Neuronal stem cell (in vitro differentiated cells): ENCODE measurements at regions not wholly inside any gene's neighbourhood (a gene's known extent, or its start where the extent isn't known, plus 50 kb on each side); places are given as distances from the start of the nearest gene placed in this dataset.
A peak's percentile ranks its signal among the peaks of the same experiment; 100 is the strongest.

Experiments used
- DNase-seq: peaks from one replicate; pipeline ENCODE4 v3.0.0-alpha.2; 2013; ENCODE audit warnings: low spot score
- H2AFZ ChIP-seq: one replicate; pipeline ENCODE4 v1.6.1; 2013; ENCODE audit warnings: mild to moderate bottlenecking, low read length, inconsistent platforms
- H2AK5ac ChIP-seq: 2 replicates; pipeline ENCODE4 v1.6.1; 2013; ENCODE audit warnings: low read depth, mild to moderate bottlenecking, inconsistent platforms, low read length, moderate library complexity, mixed read lengths
- H2BK120ac ChIP-seq: 2 replicates; pipeline ENCODE4 v1.6.1; 2013; ENCODE audit warnings: low read depth, mild to moderate bottlenecking, inconsistent platforms, low read length, moderate library complexity, mixed read lengths
- H2BK12ac ChIP-seq: one replicate; pipeline ENCODE4 v1.6.1; 2013; ENCODE audit warnings: low read length, inconsistent platforms
- H2BK15ac ChIP-seq: 2 replicates; pipeline ENCODE4 v1.6.1; 2013; ENCODE audit warnings: mild to moderate bottlenecking, low read length, inconsistent platforms, mixed read lengths
- H2BK5ac ChIP-seq: one replicate; pipeline ENCODE4 v1.6.1; 2013; ENCODE audit warnings: inconsistent platforms, mild to moderate bottlenecking, low read length, moderate library complexity
- H3K14ac ChIP-seq: one replicate; pipeline ENCODE4 v1.6.1; 2013; ENCODE audit warnings: low read length, inconsistent platforms
- H3K18ac ChIP-seq: 2 replicates; pipeline ENCODE4 v1.6.1; 2013; ENCODE audit warnings: low read length, inconsistent platforms
- H3K23ac ChIP-seq: 2 replicates; pipeline ENCODE4 v1.6.1; 2013; ENCODE audit warnings: low read depth, mild to moderate bottlenecking, mixed read lengths, low read length, inconsistent platforms; ENCODE audit not compliant: poor library complexity
- H3K27ac ChIP-seq: replicated peaks from 3 replicates; pipeline ENCODE4 v1.5.1; 2013; ENCODE audit warnings: low read length, inconsistent platforms
- H3K27me3 ChIP-seq, 3 experiments: 2 replicates each; pipeline ENCODE4 v1.6.1; 2013; ENCODE audit warnings: low read length in 3 of 3, mild to moderate bottlenecking in 2 of 3, inconsistent platforms in 1 of 3, low read depth in 1 of 3, mixed read lengths in 1 of 3, moderate library complexity in 1 of 3; ENCODE audit not compliant: control insufficient read depth in 3 of 3, insufficient read depth in 3 of 3
- H3K36me3 ChIP-seq, 2 donors: replicated peaks in 1 of 2; 2 replicates each; pipeline ENCODE4 v1.6.1; 2013; ENCODE audit warnings: low read length in 2 of 2; ENCODE audit not compliant: control insufficient read depth in 2 of 2, insufficient read depth in 2 of 2
- H3K4ac ChIP-seq: 2 replicates; pipeline ENCODE4 v1.6.1; 2013; ENCODE audit warnings: inconsistent platforms, mild to moderate bottlenecking, low read length, moderate library complexity
- H3K4me1 ChIP-seq, 2 donors: 1 replicate in 1 of 2; 2 replicates in 1 of 2; pipeline ENCODE4 v1.6.1; 2013; ENCODE audit warnings: low read length in 2 of 2, low read depth in 1 of 2; ENCODE audit not compliant: control insufficient read depth in 2 of 2, insufficient read depth in 1 of 2
- H3K4me2 ChIP-seq: one replicate; pipeline ENCODE4 v1.6.1; 2013; ENCODE audit warnings: mild to moderate bottlenecking, low read length, inconsistent platforms; ENCODE audit not compliant: insufficient read depth, poor library complexity, severe bottlenecking
- H3K4me3 ChIP-seq, 2 donors: 2 replicates each; pipeline ENCODE4 v1.5.1; 2013; ENCODE audit warnings: low read length in 2 of 2, mild to moderate bottlenecking in 2 of 2, inconsistent platforms in 1 of 2, moderate library complexity in 1 of 2
- H3K79me1 ChIP-seq: one replicate; pipeline ENCODE4 v1.6.1; 2013; ENCODE audit warnings: low read depth, mild to moderate bottlenecking, inconsistent platforms, low read length, moderate library complexity
- H3K9ac ChIP-seq: one replicate; pipeline ENCODE4 v1.6.1; 2013; ENCODE audit warnings: mild to moderate bottlenecking, low read depth, low read length, inconsistent platforms; ENCODE audit not compliant: poor library complexity
- H3K9me3 ChIP-seq, 2 donors: replicated peaks in 1 of 2; 2 replicates each; pipeline versions ENCODE3 to v1.6.1; 2013; ENCODE audit warnings: low read length in 2 of 2, mild to moderate bottlenecking in 2 of 2, inconsistent platforms in 1 of 2, low read depth in 1 of 2, mixed read lengths in 1 of 2, moderate library complexity in 1 of 2; ENCODE audit not compliant: control insufficient read depth in 2 of 2, insufficient read depth in 1 of 2
- H4K8ac ChIP-seq: one replicate; pipeline ENCODE4 v1.6.1; 2013; ENCODE audit warnings: low read depth, mild to moderate bottlenecking, inconsistent platforms, low read length, moderate library complexity
- H4K91ac ChIP-seq: one replicate; pipeline ENCODE4 v1.6.1; 2013; ENCODE audit warnings: low read length, low read depth, mild to moderate bottlenecking, inconsistent platforms; ENCODE audit not compliant: poor library complexity
- WGBS, 2 donors: extraction: QIAGEN DNeasy Blood & Tissue Kit; methylation state at CpG; one replicate each; pipeline ENCODE4 v1.1.7; 2013; ENCODE audit warnings: missing lambda C conversion rate in 2 of 2, mixed read lengths in 1 of 2; ENCODE audit not compliant: insufficient read length in 2 of 2, insufficient replicate concordance in 1 of 2; ENCODE audit errors: extremely low coverage in 2 of 2; 5-methylcytosine and 5-hydroxymethylcytosine counted together

- H3K79me1 ChIP-seq, result no peaks in the 10 kb centered on the region
- no peak overlapping the region for H2AFZ ChIP-seq
- H3K9ac ChIP-seq, result no peak overlapping the region
- H3K23ac ChIP-seq, result no peak overlapping the region
- no CpG with 5 or more reads among the region's 13 CpGs for WGBS, 2 donors
- no peak overlapping the region for H2AK5ac ChIP-seq
- no peak overlapping the region for H3K4me3 ChIP-seq
- H3K4me2 ChIP-seq, result no peak overlapping the region
- no peak for DNase-seq
- H3K4ac ChIP-seq, result no peak overlapping the region
- H4K91ac ChIP-seq, result no peak overlapping the region
- peak overlapping the region; percentile 62 for H2BK15ac ChIP-seq
- no peaks in the 10 kb centered on the region for H3K27me3 ChIP-seq
- H2BK12ac ChIP-seq, result no peak overlapping the region
- peak overlapping the region; percentile 47 for H3K14ac ChIP-seq
- no peak overlapping the region for H3K27ac ChIP-seq
- peaks cover 4 to 22% of the 10 kb centered on the region in 2 donors for H3K9me3 ChIP-seq
- no peak overlapping the region for H2BK120ac ChIP-seq
- H4K8ac ChIP-seq, result no peak overlapping the region
- H3K18ac ChIP-seq, result peak overlapping the region; percentile 70
- no peaks in the 10 kb centered on the region for H3K4me1 ChIP-seq
- H2BK5ac ChIP-seq, result peak overlapping the region; percentile 62
- H3K36me3 ChIP-seq, result no peaks in the 10 kb centered on the region
These were observed 406.6 kb downstream of the CMPK2 start for GRCh38 chr2:6459138-6459537.

- Histone ChIP-seq H3K9ac (no peak overlapping the region), H2BK120ac (no peak overlapping the region), H3K9me3 (peaks cover 0 to 13% of the 10 kb centered on the region in 2 donors), H3K27me3 (no peaks in the 10 kb centered on the region), H3K14ac (no peak overlapping the region), H2AK5ac (no peak overlapping the region), H3K4me2 (no peak overlapping the region), H2BK12ac (no peak overlapping the region), H4K8ac (no peak overlapping the region), H4K91ac (no peak overlapping the region), H3K4ac (no peak overlapping the region), H2BK5ac (no peak overlapping the region), H2BK15ac (no peak overlapping the region), H3K18ac (peak overlapping the region; percentile 15), H3K4me1 (peaks cover 3 to 7% of the 10 kb centered on the region in 2 donors), H3K23ac (no peak overlapping the region), H3K4me3 (peak overlapping the region in 1 of 2 donors; percentile 16), H2AFZ (peak overlapping the region; percentile 62), H3K79me1 (no peaks in the 10 kb centered on the region), H3K36me3 (no peaks in the 10 kb centered on the region), H3K27ac (peak overlapping the region; percentile 71)
- peak; percentile 24 for DNase-seq
- no CpG with 5 or more reads among the region's 1 CpG for WGBS, 2 donors
These were observed 395.2 kb downstream of the CMPK2 start for GRCh38 chr2:6470518-6470917.

GRCh38 chr2:6471419-6471818 lies 394.3 kb downstream of the CMPK2 start:
- Histone ChIP-seq H4K91ac (no peak overlapping the region), H3K27ac (no peak overlapping the region), H4K8ac (no peak overlapping the region), H3K9ac (no peak overlapping the region), H2BK120ac (no peak overlapping the region), H3K9me3 (peaks cover 0 to 12% of the 10 kb centered on the region in 2 donors), H3K23ac (no peak overlapping the region), H2BK15ac (no peak overlapping the region), H3K79me1 (no peaks in the 10 kb centered on the region), H3K4me2 (no peak overlapping the region), H3K18ac (no peak overlapping the region), H3K27me3 (no peaks in the 10 kb centered on the region), H3K4ac (no peak overlapping the region), H3K14ac (no peak overlapping the region), H3K36me3 (no peaks in the 10 kb centered on the region), H2AFZ (peak overlapping the region; percentile 20), H2AK5ac (no peak overlapping the region), H2BK12ac (no peak overlapping the region), H3K4me3 (no peak overlapping the region), H2BK5ac (no peak overlapping the region), H3K4me1 (peaks cover 3 to 7% of the 10 kb centered on the region in 2 donors)
- no peak for DNase-seq
- no CpG with 5 or more reads among the region's 4 CpGs for WGBS, 2 donors

GRCh38 chr2:6474161-6475140 lies 391.3 kb downstream of the CMPK2 start:
- no peak overlapping the region for H3K23ac ChIP-seq
- no peaks in the 10 kb centered on the region for H3K27me3 ChIP-seq
- H3K79me1 ChIP-seq, result no peaks in the 10 kb centered on the region
- H4K8ac ChIP-seq, result no peak overlapping the region
- no peak overlapping the region for H2BK15ac ChIP-seq
- no peak overlapping the region for H3K4ac ChIP-seq
- no peak overlapping the region for H2BK5ac ChIP-seq
- no peak overlapping the region for H3K9ac ChIP-seq
- no peak overlapping the region for H3K18ac ChIP-seq
- H3K4me2 ChIP-seq, result no peak overlapping the region
- H4K91ac ChIP-seq, result no peak overlapping the region
- H2BK12ac ChIP-seq, result no peak overlapping the region
- no peak overlapping the region for H2BK120ac ChIP-seq
- no peak overlapping the region for H2AK5ac ChIP-seq
- no peak overlapping the region for H2AFZ ChIP-seq
- no CpG with 5 or more reads among the region's 4 CpGs for WGBS, 2 donors
- peaks cover 0 to 2% of the 10 kb centered on the region in 2 donors for H3K9me3 ChIP-seq
- no peak for DNase-seq
- no peaks in the 10 kb centered on the region for H3K36me3 ChIP-seq
- no peak overlapping the region for H3K14ac ChIP-seq
- no peak overlapping the region for H3K27ac ChIP-seq
- H3K4me3 ChIP-seq, result no peak overlapping the region
- H3K4me1 ChIP-seq, result peaks cover 3 to 7% of the 10 kb centered on the region in 2 donors
